IMR-90 (cell line): ENCODE measurements at regions not wholly inside any gene's neighbourhood (a gene's known extent, or its start where the extent isn't known, plus 50 kb on each side); places are given as distances from the start of the nearest gene placed in this dataset.
A peak's percentile ranks its signal among the peaks of the same experiment; 100 is the strongest.
"Not testable (repeated sequence)": the region's sequence is repeated elsewhere in the genome, so short reads cannot be mapped to it uniquely, and the experiment has no call there.

Source experiments
- ATAC-seq: fragments of 200-7000 bp; cut with Tn5 transposase; 2 replicates; pipeline ENCODE4 v1.9.1; 2020; ENCODE audit warnings: low read depth, mild to moderate bottlenecking, moderate library complexity
- BruUV-seq: library from RNA; stranded (reverse); fragments of 400-500 nt; replicated peaks from 2 replicates; lab custom pipeline; 2021; lab: Mats Ljungman, UMichigan
- CTCF ChIA-PET: fragments of 300-600 bp; formaldehyde crosslinking; extraction: SDS; loops from one replicate; lab custom pipeline; 2021; ENCODE audit warnings: antibody characterized with exemption; lab: Yijun Ruan, JAX
- POLR2A ChIA-PET: fragments of 300-600 bp; sonication (Branson Sonifier 250); formaldehyde crosslinking; loops from one replicate; lab custom pipeline; 2022; ENCODE audit warnings: antibody characterized with exemption; ENCODE audit not compliant: unreplicated experiment; lab: Charles Lee
- DNase-seq: peaks from one replicate; pipeline ENCODE4 v3.0.0; 2013
- H2AFZ ChIP-seq: replicated peaks from 2 replicates; pipeline ENCODE3; 2013; ENCODE audit warnings: low read length, mild to moderate bottlenecking; ENCODE audit not compliant: poor library complexity
- H2AK5ac ChIP-seq: 2 replicates; pipeline ENCODE4 v1.6.1; 2013; ENCODE audit warnings: low read depth, low read length, inconsistent platforms
- H2AK9ac ChIP-seq: replicated peaks from 2 replicates; pipeline ENCODE3; 2013; ENCODE audit warnings: mild to moderate bottlenecking, low read depth, low read length, moderate library complexity; ENCODE audit not compliant: poor library complexity
- H2BK120ac ChIP-seq: 2 replicates; pipeline ENCODE4 v1.6.1; 2013; ENCODE audit warnings: low read depth, low read length, inconsistent platforms
- H2BK15ac ChIP-seq: 3 replicates; pipeline ENCODE4 v1.6.1; 2013; ENCODE audit warnings: low read depth, low read length, inconsistent platforms
- H2BK20ac ChIP-seq: 2 replicates; pipeline ENCODE4 v1.6.1; 2013; ENCODE audit warnings: low read depth, mild to moderate bottlenecking, inconsistent platforms, low read length, moderate library complexity
- H2BK5ac ChIP-seq: 2 replicates; pipeline ENCODE4 v1.6.1; 2013; ENCODE audit warnings: mild to moderate bottlenecking, low read depth, low read length, inconsistent platforms; ENCODE audit not compliant: poor library complexity, severe bottlenecking
- H3K14ac ChIP-seq: replicated peaks from 2 replicates; pipeline ENCODE4 v1.6.1; 2013; ENCODE audit warnings: low read depth, low read length, inconsistent platforms
- H3K18ac ChIP-seq: 2 replicates; pipeline ENCODE4 v1.6.1; 2013; ENCODE audit warnings: low read depth, low read length, control low read depth
- H3K23ac ChIP-seq: 2 replicates; pipeline ENCODE4 v1.6.1; 2013; ENCODE audit warnings: low read depth, low read length, inconsistent platforms
- H3K27ac ChIP-seq: 2 replicates; pipeline ENCODE4 v1.5.1; 2013; ENCODE audit warnings: mild to moderate bottlenecking, control low read depth, low read length; ENCODE audit not compliant: insufficient read depth
- H3K27me3 ChIP-seq: 2 replicates; pipeline ENCODE4 v1.6.1; 2013; ENCODE audit warnings: low read length; ENCODE audit not compliant: control insufficient read depth, insufficient read depth
- H3K36me3 ChIP-seq: 2 replicates; pipeline ENCODE4 v1.6.1; 2013; ENCODE audit warnings: low read length, mixed read lengths; ENCODE audit not compliant: control insufficient read depth, insufficient read depth
- H3K4ac ChIP-seq: 2 replicates; pipeline ENCODE4 v1.6.1; 2013; ENCODE audit warnings: low read depth, low read length, inconsistent platforms
- H3K4me1 ChIP-seq: 2 replicates; pipeline ENCODE4 v1.6.1; 2013; ENCODE audit warnings: low read length, mixed read lengths; ENCODE audit not compliant: control insufficient read depth, insufficient read depth
- H3K4me2 ChIP-seq: 2 replicates; pipeline ENCODE4 v1.6.1; 2013; ENCODE audit warnings: low read depth, mild to moderate bottlenecking, control low read depth, low read length, moderate library complexity
- H3K4me3 ChIP-seq: 2 replicates; pipeline ENCODE4 v1.5.1; 2013; ENCODE audit warnings: low read depth, mild to moderate bottlenecking, control low read depth, low read length, moderate library complexity; ENCODE audit not compliant: insufficient read depth
- H3K56ac ChIP-seq: 2 replicates; pipeline ENCODE4 v1.6.1; 2013; ENCODE audit warnings: low read length, inconsistent platforms; ENCODE audit not compliant: insufficient read depth; ENCODE audit errors: extremely low read depth
- H3K79me1 ChIP-seq, 2 experiments: 2 replicates each; pipeline ENCODE4 v1.6.1; 2013; ENCODE audit warnings: low read length in 2 of 2, inconsistent platforms in 1 of 2, low read depth in 1 of 2
- H3K9ac ChIP-seq: 2 replicates; pipeline ENCODE4 v1.6.1; 2013; ENCODE audit warnings: low read depth, low read length, control low read depth
- H3K9me1 ChIP-seq: 2 replicates; pipeline ENCODE4 v1.6.1; 2013; ENCODE audit warnings: low read length, inconsistent platforms; ENCODE audit not compliant: insufficient read depth
- H3K9me3 ChIP-seq: 2 replicates; pipeline ENCODE4 v1.6.1; 2013; ENCODE audit warnings: low read length; ENCODE audit not compliant: control insufficient read depth, insufficient read depth
- H4K20me1 ChIP-seq: 2 replicates; pipeline ENCODE4 v1.6.1; 2013; ENCODE audit warnings: low read length, inconsistent platforms; ENCODE audit not compliant: insufficient read depth
- H4K5ac ChIP-seq: 2 replicates; pipeline ENCODE4 v1.6.1; 2013; ENCODE audit warnings: mild to moderate bottlenecking, low read depth, low read length, control low read depth
- H4K8ac ChIP-seq, 2 experiments: 2 replicates each; pipeline ENCODE4 v1.6.1; 2013; ENCODE audit warnings: low read depth in 2 of 2, low read length in 2 of 2, control low read depth in 1 of 2, inconsistent platforms in 1 of 2
- H4K91ac ChIP-seq: 2 replicates; pipeline ENCODE4 v1.6.1; 2013; ENCODE audit warnings: low read depth, low read length, inconsistent platforms; ENCODE audit not compliant: insufficient read depth
- FOS ChIP-seq: fragments of 150-350 bp; IDR thresholded peaks from 2 replicates; pipeline ENCODE4 v1.6.1; 2016; ENCODE audit warnings: low read depth, low read length
- MAFK ChIP-seq: IDR thresholded peaks from 2 replicates; pipeline ENCODE4 v1.6.1; 2012; ENCODE audit warnings: low read depth, low read length, improper control_type of control experiment
- NFE2L2 ChIP-seq: fragments of 150-350 bp; IDR thresholded peaks from 2 replicates; pipeline ENCODE4 v1.6.1; 2016; ENCODE audit warnings: low read depth, mild to moderate bottlenecking, low read length
- WGBS, 2 experiments: methylation state at CpG; one replicate each; pipeline versions ENCODE4 v1.1.5 to v1.1.7; 2013; ENCODE audit warnings: missing lambda C conversion rate in 2 of 2; ENCODE audit not compliant: insufficient read length in 1 of 2; ENCODE audit errors: extremely low coverage in 2 of 2; 5-methylcytosine and 5-hydroxymethylcytosine counted together
- dilution Hi-C: fragments of 300-500 bp; cut with HindIII; formaldehyde crosslinking; loops from one replicate; pipeline ENCODE4 v1.14.3; 2018; ENCODE audit warnings: low sequenced_read_pairs; ENCODE audit not compliant: unreplicated experiment
- in situ Hi-C: fragments of 300-500 bp; cut with MboI; formaldehyde crosslinking; loops from 3 replicates; pipeline ENCODE4 v1.14.3; 2019; ENCODE audit warnings: low sequenced_read_pairs, inconsistent platforms, mixed read lengths
- intact Hi-C: fragments of 100-400 bp; cut with micrococcal nuclease; formaldehyde crosslinking; loops from 2 replicates; pipeline ENCODE4 v1.10.0; 2022

DNA sequence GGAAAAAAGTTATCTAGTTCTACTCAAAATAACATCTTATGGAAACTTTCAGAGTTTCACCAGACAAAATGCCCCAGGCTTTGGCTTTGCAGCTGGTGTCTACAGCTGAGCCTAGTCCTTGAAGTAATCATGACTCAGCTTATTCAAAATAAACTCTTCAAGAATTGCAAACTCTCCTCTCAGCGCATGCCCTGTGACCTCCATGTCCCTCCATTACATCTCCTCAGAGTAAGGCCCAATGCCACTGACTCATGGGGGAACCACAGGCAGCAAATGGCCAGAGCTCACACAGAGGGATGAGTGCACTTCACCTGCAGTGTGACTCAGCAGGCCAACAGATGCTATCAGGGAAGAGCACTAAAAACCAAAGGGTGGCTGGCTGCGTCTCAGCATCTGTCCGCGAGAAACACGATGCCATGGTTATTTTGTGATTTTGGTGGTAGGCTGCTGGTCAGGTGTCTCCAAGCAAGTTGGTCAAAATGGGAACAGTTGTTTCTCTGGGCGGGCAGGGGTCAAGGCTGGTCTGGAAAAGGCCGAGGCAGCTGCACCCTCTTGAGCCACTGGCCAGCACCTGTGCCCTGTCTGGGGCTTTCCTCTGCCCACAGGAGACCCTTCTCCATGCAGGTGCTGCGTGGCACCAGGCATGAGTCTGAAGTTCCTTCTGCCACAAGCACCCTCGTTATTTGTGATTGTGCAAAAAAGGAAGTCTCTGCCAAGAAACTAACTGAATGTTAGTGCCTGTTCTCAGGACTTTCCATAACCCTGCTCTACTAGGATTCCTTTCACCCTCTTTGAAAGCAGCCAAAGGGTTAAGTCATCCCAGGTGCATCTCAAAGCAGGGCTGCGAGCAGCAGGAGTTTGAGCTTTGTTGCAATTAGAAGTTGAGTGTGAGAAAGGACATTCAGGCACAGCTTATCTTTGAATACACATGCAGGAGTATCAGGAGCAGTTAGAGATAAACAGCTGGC lies 118.1 kb upstream of the PLGLB2 start:
- peak overlapping the region; percentile 26; the same call in 1 of the 2 replicates for H3K27ac ChIP-seq
- H2BK15ac ChIP-seq, H3K4me2 ChIP-seq, H4K20me1 ChIP-seq, H3K4me1 ChIP-seq, H2AK9ac ChIP-seq, H2BK120ac ChIP-seq, BruUV-seq, H2AK5ac ChIP-seq, H3K9ac ChIP-seq, H3K9me1 ChIP-seq, in situ Hi-C loops, H2BK20ac ChIP-seq, H4K8ac ChIP-seq, H2BK5ac ChIP-seq, H2AFZ ChIP-seq, H3K23ac ChIP-seq, H3K18ac ChIP-seq, POLR2A ChIA-PET, H3K4me3 ChIP-seq, dilution Hi-C loops, H4K5ac ChIP-seq, H3K4ac ChIP-seq, CTCF ChIA-PET, H3K27me3 ChIP-seq, H4K91ac ChIP-seq, H3K79me1 ChIP-seq, H3K14ac ChIP-seq, H3K36me3 ChIP-seq, H3K56ac ChIP-seq, intact Hi-C loops, H3K9me3 ChIP-seq: not testable (repeated sequence)
- TF ChIP-seq MAFK (peak; percentile 72), FOS (peak; percentile 52), NFE2L2 (peak; percentile 87)
- peak; percentile 99 for ATAC-seq
- peak; percentile 95 for DNase-seq
- WGBS, 2 experiments, result no CpG with 5 or more reads among the region's 10 CpGs

DNA sequence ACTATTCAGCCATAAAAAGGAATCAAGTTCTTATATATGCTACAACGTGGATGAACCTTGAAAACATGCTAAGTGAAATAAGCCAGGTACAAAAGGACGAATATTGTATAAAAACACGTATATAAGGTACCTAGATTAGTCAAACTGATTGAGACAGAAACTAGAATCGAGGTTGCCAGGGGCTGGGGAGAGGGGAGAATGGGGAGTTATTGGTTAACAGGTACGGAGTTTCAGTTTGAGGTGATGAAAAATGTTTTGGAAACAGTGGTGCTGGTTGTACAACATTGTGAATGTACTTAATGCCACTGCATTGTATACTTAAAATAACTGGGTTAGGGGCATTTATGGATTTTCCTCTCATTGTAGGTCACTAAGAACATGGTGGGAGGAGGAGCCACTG lies 117.0 kb upstream of the PLGLB2 start:
- WGBS, 2 experiments, result no CpG with 5 or more reads among the region's 5 CpGs
- not testable (repeated sequence) for BruUV-seq

More for the DNA sequence above, 117.0 kb upstream of the PLGLB2 start:
- H3K23ac ChIP-seq, H2AK9ac ChIP-seq, H3K27me3 ChIP-seq, H2AK5ac ChIP-seq, H4K5ac ChIP-seq, H2BK120ac ChIP-seq, intact Hi-C loops, H3K14ac ChIP-seq, H2BK20ac ChIP-seq, H3K4me2 ChIP-seq, H3K4me3 ChIP-seq, H3K36me3 ChIP-seq, H4K91ac ChIP-seq, H2BK15ac ChIP-seq, H3K27ac ChIP-seq, H3K9me1 ChIP-seq, H2AFZ ChIP-seq, CTCF ChIA-PET, H3K79me1 ChIP-seq, H3K18ac ChIP-seq, H4K20me1 ChIP-seq, POLR2A ChIA-PET, H2BK5ac ChIP-seq, H3K56ac ChIP-seq, DNase-seq, dilution Hi-C loops, in situ Hi-C loops, H3K4me1 ChIP-seq, ATAC-seq, H3K9me3 ChIP-seq, H3K9ac ChIP-seq, H4K8ac ChIP-seq, H3K4ac ChIP-seq: not testable (repeated sequence)
